RPMI7951 (cell line): ENCODE measurements at regions not wholly inside any gene's neighbourhood (a gene's known extent, or its start where the extent isn't known, plus 50 kb on each side); places are given as distances from the start of the nearest gene placed in this dataset.

Experiments used
- DNase-seq: peaks from one replicate; pipeline ENCODE4 v3.0.0-alpha.2; 2012; ENCODE audit warnings: low read depth

DNA sequence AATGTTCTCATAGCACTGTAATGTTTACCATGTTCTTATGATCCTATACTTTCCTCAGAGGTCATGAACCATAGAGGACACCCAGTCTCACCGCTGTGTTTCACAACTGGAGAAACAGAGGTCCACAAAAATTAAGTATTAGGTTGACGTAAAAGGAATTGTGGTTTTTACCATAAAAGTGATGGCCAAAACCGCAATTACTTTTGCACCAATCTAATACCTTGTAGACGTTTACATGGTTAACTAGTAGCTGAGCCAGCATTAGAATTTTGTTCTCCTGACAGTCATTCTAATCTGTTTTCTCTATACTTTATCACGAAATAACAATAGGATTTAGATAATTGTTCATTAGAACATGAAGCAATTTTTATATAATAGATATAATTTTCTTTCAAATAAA, 763.4 kb upstream of the ARGLU1 start:
- no peak for DNase-seq

DNA sequence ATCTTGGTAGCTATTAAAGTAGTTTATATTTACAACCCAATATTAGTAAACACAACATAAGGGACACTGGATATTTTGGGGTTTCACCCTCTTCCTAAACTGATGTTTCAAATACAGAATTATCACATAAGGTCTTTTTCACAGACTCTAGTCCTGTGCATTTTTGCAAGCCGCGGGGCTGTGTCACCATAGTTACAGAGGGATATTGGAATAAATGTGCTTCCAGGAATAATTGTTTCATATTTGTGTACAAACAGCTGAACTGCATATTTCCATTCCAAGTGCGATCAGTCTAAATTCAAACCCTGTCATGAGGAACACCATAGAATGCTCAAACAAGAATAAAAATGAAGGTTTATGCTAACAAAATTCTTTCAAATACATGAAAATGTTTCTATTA, 762.5 kb upstream of the ARGLU1 start:
- DNase-seq: no peak

DNA sequence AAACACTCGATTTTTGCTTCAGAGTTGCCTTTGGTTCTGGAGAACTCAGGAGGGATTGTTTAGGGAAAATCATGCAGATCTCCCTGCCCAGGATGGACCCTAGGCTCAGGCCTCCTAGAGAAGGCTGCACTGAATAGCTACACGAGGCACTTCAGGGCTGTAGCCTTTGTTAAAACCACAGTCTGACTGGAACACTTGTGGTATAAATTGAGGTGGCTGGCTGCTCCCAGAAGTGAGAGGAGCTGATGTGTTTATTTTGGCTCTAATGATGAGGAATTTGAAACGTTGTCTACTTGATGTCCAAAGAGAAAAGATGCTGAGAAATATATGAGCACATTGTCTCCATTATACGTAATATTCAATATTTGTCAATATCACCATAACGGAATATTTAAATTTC, 762.1 kb upstream of the ARGLU1 start:
- DNase-seq: no peak

- DNase-seq: no peak
Observed at GRCh38 chr13:107324416-107325204, 756.7 kb upstream of the ARGLU1 start.

DNA sequence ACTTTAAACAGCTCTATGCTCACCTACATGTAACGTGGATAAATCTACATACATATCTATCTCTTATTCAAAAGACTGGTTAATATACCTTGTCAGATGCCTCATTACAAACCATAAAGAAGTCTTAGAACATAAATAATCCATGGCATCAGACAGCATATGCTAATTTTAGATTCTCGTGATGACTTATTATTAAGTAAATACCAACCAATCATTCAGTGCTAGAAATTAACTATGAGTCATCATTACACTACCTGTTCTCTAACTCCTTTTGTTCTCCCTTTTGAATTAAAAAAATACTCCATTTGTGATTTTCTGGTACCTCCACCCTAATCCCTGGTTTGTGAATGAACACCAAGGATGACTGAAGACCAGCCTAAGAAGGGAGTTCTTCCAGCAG, 754.3 kb upstream of the ARGLU1 start:
- DNase-seq: no peak

- no peak for DNase-seq
Observed at GRCh38 chr13:107305178-107305577, 737.2 kb upstream of the ARGLU1 start.

DNA sequence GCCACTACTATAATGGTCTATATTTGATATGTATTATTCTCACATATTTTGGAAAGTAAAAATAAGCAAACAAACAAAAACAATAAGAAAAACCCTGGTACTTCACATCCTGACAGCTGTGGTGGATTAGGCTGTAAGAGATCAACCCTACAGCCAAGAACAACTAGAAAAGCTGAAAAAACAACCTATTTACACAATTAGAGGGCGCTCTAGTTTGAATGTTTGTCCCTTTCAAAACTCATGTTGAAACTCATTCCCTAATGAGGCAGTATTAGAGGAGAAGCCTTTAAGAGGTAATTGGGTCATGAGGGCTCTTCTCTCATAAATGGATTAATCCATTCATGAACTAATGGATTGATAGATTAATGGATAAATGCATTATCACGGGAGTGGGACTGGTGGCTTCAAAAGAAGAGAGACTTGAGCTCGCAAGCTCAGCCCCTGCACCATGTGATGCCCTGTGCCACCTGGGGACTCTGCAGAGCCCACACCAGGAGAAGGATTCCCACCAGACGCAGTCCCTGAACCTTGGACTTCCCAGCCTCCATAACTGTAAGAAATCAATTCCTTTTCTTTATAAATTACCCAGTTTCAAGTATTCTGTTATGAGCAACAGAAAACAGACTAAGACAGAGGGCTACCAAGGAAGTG, 733.9 kb upstream of the ARGLU1 start:
- peak; percentile 1 for DNase-seq

DNA sequence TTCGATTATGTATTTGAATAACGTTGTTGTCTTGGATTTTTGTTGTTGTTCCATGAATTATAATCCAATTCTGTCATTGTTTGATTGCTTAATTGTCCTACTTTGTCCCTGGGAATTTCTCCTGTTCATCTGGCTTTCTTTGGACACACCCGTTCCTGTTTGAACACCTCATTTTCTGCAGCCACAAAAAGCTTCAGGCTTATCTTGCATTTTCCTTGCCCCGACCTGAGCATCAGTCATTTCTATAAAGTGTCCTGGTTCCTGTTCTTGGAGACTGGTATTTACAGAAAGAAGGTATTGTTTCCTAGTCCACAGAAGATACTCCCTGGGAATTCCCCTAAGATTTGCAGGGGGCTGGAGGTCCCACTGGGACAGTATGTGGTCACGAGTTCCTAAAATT, 731.8 kb upstream of the ARGLU1 start:
- no peak for DNase-seq

GRCh38 chr13:107296804-107297203, 728.9 kb upstream of the ARGLU1 start:
- DNase-seq: no peak

DNA sequence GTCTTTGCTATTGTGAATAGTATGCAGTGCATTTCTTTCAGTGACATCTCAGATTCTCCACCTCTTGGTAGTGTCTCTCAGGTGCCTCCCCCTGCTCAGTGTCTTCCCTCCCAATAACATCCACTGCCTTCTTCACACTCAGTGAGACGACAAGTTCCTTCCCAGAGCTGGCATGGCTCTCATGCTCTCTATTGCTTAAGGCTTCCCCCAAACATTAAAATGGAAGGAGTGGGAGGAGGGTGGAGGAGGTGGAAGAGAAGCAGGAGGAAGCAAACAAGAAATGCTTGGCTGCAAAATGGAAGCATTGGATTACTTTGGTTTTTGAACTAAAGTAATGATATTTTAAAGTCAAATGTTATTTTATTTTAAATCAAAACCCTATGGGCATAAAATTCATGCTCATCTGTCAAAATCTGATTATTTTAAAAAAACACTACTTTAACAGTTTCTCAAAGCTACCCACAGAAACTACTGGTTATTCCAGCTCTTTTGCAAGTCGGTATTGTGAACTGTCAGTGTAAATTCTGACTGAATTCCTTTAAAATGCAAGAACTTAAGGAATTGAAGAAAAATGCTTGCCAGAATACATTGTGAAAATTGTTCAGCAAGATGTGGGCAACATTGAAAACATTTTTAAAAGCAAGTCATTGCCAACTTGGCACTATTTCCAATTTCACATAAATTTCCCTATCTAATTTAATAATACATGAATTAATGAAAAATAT, 727.6 kb upstream of the ARGLU1 start:
- DNase-seq: no peak

DNA sequence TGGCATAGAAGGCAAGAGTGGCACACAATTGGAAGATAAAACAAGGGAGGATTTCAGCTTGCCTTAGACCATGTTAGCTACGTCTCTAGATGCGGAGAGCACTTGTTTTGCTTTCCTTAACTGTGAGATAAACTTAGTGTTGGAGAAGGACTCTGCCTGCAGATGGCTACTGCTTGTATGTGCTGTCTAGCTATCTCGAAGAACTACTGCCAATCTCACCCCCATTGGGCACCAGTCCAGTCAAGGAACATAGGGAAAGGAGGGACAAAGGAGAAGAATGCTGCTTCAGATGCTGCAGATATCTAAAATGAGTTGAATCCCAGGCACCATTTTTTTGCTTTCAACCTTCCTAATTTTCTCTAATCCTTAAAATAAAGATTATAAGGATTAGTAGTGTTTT, 726.0 kb upstream of the ARGLU1 start:
- DNase-seq: no peak

DNA sequence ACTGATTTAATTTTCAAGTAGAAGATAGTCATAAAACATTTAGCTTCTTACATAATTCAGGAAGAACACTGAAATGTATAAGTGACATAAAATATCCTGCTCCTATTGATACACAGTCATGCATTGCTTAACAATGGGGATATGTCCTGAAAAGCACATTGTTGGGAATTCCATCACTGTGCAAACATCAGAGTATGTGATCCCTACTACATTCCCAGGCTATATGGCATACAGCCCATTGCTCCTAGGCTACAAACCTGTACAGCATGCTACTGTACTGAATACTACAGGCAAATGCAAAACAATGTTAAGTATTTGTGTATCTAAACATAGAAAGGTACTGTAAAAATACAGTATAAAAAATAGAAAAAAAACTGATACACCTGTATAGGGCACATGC, 723.9 kb upstream of the ARGLU1 start:
- DNase-seq: no peak

GRCh38 chr13:107289540-107289939, 721.6 kb upstream of the ARGLU1 start:
- no peak for DNase-seq

DNA sequence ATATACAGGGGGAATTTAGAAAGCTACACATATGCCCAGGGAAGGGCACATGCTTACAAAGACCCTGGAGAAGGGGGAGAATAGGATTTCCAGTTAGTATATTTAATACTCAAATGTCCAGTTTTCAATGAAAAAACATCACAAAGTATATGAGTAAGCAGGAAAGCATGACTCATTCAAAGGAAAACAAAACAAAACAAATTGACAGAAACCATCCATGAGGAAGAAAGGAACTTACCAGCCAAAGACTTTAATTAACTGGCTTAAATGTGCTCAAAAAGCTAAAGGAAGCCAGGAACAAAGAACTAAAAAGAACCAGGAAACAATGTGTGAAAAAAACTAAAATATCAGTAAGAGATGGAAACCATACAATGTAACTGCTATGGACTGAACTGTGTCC, 716.2 kb upstream of the ARGLU1 start:
- DNase-seq: no peak

GRCh38 chr13:107277911-107278310, 710.0 kb upstream of the ARGLU1 start:
- DNase-seq: no peak

DNA sequence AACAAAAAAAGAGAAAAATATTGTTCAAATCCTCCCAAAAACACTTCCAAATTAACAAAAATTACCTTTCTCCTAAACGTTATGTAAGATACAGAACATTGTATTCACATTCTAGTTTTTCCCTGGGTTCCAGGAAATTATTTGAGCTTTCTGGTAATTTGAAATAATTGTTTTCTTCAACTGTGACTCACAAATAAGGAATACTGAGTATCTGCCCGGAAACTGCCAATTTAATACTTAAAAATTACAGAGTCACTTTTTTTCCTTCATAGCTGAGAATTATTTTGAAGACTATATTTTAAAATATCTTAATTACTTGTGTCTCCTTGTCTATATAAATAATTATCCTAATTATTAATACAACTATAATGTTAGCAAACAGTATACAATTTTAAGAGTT, 709.0 kb upstream of the ARGLU1 start:
- DNase-seq: no peak

- DNase-seq: no peak
Observed at GRCh38 chr13:107275945-107276614, 708.1 kb upstream of the ARGLU1 start.

DNA sequence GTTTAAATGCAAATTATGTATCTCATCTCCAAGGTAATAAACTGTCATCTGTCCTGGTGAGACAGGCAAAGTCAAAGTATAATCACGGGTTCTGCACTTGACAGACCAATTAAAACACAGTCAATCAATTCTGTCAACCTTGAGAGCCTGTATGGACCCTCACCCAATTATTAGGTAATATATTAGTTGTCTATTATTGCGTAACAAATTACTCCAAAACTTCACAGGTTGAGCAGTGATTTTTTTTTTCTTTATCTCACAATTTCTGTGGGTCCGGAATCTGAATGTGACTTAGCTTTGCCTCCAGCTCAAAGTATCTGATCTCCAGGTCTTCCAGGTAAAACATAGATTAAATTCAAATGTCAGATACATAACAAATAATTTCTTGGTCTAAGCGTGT, 707.4 kb upstream of the ARGLU1 start:
- no peak for DNase-seq

- DNase-seq: peak; percentile 2
Observed at GRCh38 chr13:107271227-107271626, 703.3 kb upstream of the ARGLU1 start.

DNA sequence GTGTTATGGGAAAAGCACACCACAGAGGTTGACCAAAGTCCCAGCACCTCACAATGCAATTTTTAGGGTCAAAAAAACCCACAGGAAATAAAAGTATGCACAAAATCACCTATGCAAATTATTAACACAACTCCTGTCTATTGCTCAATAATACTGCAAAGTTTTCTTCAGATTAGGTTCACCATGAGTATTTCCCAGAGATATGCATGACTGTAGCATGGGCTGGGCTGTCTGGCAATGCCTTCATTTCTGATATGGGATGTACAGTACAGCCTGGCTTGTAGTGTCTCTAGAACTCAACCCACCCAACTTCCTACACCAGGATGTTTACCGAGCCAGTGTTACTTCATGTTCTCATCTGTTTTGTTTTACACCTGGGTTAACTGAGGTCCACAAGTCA, 698.7 kb upstream of the ARGLU1 start:
- DNase-seq: no peak

DNA sequence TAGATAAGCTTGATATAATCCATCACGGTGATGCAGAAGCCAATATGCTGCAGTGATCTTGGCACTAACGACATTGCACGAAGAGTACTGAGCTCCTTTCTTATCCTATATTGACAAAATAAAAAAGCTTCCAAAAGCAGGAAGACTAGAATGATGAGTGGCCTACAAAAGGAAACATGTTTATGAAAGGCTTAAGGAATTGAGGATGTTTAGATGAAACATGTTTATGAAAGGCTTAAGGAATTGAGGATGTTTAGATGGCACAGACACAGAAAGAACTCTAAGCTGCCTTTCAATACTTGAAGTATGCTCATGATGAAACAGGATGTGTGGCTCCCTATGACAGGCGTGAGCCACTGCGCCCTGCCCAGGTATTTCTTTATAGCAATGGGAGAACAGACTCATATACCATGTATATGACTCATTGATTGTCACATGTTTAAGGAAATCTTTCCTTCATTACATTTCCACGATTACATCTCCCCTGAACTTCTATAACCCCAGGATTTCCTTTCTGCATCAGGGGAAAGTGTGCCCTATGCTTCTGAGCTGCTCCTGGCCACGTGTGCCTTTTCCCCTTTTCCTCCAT, 690.8 kb upstream of the ARGLU1 start:
- no peak for DNase-seq

DNA sequence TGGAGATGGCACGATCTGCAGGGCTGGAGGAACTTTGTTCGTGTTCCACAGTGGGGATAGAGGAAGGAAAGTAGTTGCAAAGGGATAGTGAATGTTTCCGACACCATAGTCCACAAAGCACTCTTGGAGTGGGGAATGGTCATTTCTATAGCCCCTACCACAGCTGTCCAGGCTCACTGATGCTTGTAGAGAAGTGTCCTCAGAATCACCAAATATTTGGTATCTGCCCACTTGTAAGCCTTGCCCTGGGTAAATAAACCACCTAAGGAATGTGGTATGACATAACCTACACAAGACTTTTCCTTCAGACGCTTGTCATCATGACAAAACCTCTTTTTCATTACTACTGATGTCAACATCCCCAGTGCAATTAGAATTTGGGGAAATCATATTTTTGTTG, 686.5 kb upstream of the ARGLU1 start:
- no peak for DNase-seq
